GM19452 (cell line): ENCODE measurements at regions not wholly inside any gene's neighbourhood (a gene's known extent, or its start where the extent isn't known, plus 50 kb on each side); places are given as distances from the start of the nearest gene placed in this dataset.

ENCODE experiments used
- ATAC-seq: cut with Tn5 transposase; IDR thresholded peaks from one replicate; pipeline ENCODE4 v1.9.1; 2021; ENCODE audit not compliant: unreplicated experiment

GRCh38 chr9:19732441-19732951 lies 56.3 kb downstream of the SLC24A2 start:
- ATAC-seq: no peak

- ATAC-seq: no peak
Measured at GRCh38 chr9:19728101-19728500, 60.7 kb downstream of the SLC24A2 start.

GRCh38 chr9:19725970-19726369 lies 62.9 kb downstream of the SLC24A2 start:
- no peak for ATAC-seq

GRCh38 chr9:19720377-19720776 lies 68.5 kb downstream of the SLC24A2 start:
- no peak for ATAC-seq

- no peak for ATAC-seq
Measured at GRCh38 chr9:19703702-19704101, 85.1 kb downstream of the SLC24A2 start.

- ATAC-seq: no peak
Measured at GRCh38 chr9:19701991-19702390, 86.8 kb downstream of the SLC24A2 start.

- ATAC-seq: no peak
Measured at GRCh38 chr9:19701274-19701673, 87.6 kb downstream of the SLC24A2 start.

GRCh38 chr9:19700699-19701098 lies 88.1 kb downstream of the SLC24A2 start:
- ATAC-seq: no peak

- ATAC-seq: no peak
Measured at GRCh38 chr9:19699756-19700155, 89.1 kb downstream of the SLC24A2 start.

- ATAC-seq: no peak
Measured at GRCh38 chr9:19698960-19699359, 89.9 kb downstream of the SLC24A2 start.

- ATAC-seq: no peak
Measured at GRCh38 chr9:19694601-19695000, 94.2 kb downstream of the SLC24A2 start.

- ATAC-seq: no peak
Measured at GRCh38 chr9:19690128-19690527, 98.7 kb downstream of the SLC24A2 start.

- no peak for ATAC-seq
Measured at GRCh38 chr9:19689328-19690101, 99.3 kb downstream of the SLC24A2 start.

GRCh38 chr9:19683715-19684114 lies 105.1 kb downstream of the SLC24A2 start:
- no peak for ATAC-seq

- ATAC-seq: no peak
Measured at GRCh38 chr9:19682397-19682796, 106.4 kb downstream of the SLC24A2 start.

GRCh38 chr9:19681846-19682245 lies 107.0 kb downstream of the SLC24A2 start:
- no peak for ATAC-seq

GRCh38 chr9:19677924-19678323 lies 110.9 kb downstream of the SLC24A2 start:
- no peak for ATAC-seq

- ATAC-seq: no peak
Measured at GRCh38 chr9:19675492-19675891, 113.3 kb downstream of the SLC24A2 start.

- no peak for ATAC-seq
Measured at GRCh38 chr9:19666575-19666974, 122.3 kb downstream of the SLC24A2 start.

- peak; percentile 100 for ATAC-seq
Measured at GRCh38 chr9:19665146-19665863, 123.5 kb downstream of the SLC24A2 start.

GRCh38 chr9:19663570-19663969 lies 125.3 kb downstream of the SLC24A2 start:
- no peak for ATAC-seq

- ATAC-seq: no peak
Measured at GRCh38 chr9:19662213-19662612, 126.6 kb downstream of the SLC24A2 start.
